NCI-H524 treated with DMSO at 0.1 percent for 48 hours (cell line): ENCODE measurements at regions not wholly inside any gene's neighbourhood (a gene's known extent, or its start where the extent isn't known, plus 50 kb on each side); places are given as distances from the start of the nearest gene placed in this dataset.

Source experiments
- DNase-seq: peaks from one replicate; lab custom pipeline; 2025; lab: John Stamatoyannopoulos, UW

- no peak for DNase-seq
Measured at GRCh38 chr2:239762106-239762505, 263.0 kb downstream of the NDUFA10 start.

DNA sequence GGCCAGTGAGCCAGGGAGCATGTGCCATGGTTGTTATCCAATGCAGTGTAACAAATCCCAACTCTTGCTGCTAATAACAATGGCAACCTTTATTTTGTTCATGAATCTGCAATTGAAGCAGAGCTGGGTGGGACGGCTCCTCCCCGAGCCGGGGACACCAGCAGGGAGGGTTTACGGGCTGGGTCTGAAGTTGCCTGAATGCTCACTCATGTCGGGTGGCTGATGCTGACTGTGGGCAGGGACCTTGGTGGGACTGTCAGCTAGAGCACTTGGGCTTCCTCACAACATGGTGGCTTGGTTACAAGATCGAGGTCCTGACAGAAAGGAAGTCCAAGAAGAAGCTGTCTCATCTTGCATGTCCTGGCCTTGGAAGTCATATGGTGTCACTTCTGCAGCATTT lies 264.5 kb downstream of the NDUFA10 start:
- DNase-seq, result no peak

DNA sequence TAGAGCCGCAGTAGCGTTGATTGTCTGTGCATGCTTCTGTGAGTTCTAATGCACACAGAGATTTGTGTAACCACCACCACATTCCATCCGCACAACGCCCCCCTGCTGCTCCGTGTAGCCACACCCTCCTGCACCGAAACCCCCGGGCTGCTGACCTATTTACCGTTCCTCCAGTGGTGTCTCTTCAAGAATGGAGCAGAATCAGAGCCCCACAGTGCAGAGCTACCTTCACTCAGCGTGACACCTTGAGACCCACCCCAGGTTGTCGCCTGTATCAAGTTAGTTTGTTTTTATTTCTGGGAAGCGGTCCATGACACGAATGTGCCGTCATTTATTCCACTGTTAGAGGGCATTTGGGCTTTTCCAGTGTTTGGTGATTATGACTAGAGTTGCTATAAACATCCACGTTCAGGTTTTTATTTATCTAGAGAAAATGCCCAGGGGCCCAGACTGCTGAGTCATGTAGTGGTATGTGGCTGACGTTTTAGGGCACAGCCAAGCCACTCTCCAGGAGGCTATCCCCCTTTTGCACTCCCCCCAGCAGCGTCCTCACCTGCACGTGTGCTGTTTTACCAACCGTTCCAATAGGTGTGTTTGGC lies 266.8 kb downstream of the NDUFA10 start:
- no peak for DNase-seq

DNA sequence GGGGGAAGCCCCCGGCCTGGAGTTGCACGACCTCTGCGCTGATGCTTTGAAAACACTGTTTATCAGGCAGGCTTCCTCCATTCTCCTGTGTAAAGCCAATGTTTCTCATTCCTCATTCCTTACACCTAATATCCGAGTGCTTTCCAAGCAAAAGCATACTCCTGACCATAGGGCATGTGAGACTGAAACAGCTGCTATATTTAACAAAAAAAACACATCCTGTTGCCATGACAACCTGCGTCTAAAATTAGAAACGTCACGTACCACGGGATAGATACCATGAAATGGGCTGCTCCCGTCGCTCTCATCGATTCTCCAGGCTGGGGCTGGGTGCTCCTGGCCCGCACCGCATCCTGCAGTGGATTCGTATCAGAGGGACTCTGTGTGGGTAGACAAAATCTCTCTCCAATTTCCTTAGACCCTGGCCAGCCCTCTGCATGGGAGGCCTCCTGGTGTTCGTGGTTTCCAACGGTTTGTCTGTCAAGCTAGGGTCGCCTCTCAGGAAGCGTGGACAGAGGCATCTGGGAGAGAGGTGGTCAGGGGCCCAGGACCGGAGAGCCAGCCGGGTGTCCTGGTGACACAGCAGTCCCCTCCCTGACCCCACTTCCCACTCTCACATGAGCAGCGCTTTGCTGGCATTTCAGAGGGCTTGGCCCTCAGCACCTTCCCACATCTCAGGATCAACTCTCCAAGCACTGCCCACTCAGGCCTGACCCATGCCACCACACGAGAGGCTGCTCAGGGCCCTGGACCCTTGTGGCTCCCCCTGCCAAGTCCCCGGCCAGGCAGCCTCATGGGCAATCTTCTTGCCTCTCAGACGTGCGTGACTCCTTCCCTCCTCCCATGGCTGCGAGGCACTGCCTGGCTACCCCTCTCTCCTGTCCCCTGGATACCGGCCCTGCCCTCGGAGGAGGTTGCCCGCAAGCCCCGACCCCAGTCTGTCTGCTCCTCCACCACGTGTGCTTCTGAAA lies 268.1 kb downstream of the NDUFA10 start:
- DNase-seq, result no peak

DNA sequence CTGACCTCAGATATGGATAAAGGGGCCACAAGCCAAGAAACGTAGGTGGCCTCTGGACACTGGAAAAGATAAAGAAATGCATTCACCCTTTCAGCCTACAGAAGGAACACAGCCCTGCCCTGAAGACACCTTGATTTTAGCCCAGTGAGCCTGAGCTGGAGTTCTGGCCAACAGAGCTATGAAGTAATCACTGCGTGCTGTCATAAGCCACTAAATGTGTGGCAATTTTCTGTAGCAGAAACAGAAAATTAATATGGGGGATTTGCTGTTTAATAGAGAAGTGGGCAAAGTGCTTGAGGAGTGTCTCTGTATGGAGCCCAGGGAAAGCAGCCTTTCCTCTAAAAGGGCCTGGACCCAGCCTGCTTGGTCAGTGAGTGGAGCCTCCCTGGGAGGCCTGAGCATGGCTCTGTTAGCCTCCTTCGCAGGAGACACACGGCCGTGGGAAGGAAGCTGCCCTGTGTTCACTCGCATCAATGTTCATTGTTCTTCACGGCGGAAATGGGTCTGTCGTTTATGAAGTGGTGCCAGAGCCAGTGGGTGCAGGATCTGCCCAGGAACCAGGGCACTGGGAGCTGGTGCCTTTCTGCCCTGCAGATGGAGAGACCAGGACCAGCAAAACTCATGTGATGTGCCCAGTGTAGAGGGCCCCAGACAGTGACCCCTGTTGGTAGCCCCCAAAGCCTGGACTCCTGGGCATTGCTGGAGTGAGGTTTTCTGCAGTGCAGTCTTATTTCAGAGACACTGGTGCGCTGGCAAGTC lies 268.9 kb downstream of the NDUFA10 start:
- no peak for DNase-seq

GRCh38 chr2:239753401-239753837 lies 271.7 kb downstream of the NDUFA10 start:
- DNase-seq, result no peak

DNA sequence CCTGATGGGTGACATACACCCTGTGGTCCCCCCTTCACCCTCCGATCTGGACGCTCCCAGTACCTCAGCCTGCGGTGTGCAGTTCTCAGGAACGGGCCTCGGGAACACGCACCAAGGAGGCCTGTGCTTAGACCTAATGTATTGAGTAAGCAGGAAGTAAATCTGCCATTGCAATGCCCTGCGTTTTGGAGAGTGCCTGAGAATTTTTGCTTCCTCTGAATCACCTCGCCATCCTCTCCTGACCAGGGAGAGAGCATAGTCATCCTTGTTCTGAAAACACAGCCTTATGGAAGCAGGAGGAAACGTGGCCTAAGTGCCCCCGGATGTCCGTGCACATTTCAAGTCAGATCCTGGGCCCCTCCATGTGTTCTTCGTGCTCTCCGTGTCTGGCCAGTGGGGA lies 272.2 kb downstream of the NDUFA10 start:
- DNase-seq, result no peak

GRCh38 chr2:239751679-239752355 lies 273.3 kb downstream of the NDUFA10 start:
- no peak for DNase-seq

DNA sequence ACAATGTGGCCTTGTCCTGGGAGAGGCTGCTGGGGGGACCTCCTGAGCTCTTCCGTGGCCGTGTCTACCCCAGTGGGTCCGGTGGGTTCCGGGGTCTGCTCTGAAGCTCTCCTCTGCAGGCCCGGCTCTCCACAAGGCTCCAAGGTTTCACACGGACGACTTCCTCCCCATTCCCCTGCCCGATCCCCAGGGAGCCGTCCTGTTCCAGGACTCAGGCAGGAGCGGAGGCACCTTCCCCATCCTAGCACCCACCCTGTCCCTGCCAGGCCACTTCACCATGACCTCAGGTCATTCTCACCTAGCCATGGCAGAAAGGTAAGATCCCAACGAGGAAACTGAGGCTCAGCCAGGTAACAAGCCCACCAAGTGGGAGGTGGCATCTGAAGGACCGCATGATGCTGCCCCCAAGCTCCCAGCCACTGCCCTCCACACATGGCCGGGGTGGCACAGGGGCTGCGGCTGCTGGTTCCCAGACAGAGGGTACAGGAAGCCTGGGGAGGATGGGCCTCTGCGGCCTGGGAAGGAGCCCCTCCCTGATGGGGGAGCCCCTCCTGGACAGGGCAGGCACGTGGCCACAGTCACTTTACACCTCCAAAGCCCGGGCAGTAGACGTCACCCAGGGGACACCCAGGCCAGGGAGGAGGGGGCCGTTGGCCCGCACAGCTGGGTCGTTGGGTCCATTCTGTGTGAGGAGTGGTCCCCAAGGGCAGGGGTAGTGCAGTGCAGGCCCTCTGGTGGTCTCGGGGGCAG lies 274.0 kb downstream of the NDUFA10 start:
- no peak for DNase-seq

DNA sequence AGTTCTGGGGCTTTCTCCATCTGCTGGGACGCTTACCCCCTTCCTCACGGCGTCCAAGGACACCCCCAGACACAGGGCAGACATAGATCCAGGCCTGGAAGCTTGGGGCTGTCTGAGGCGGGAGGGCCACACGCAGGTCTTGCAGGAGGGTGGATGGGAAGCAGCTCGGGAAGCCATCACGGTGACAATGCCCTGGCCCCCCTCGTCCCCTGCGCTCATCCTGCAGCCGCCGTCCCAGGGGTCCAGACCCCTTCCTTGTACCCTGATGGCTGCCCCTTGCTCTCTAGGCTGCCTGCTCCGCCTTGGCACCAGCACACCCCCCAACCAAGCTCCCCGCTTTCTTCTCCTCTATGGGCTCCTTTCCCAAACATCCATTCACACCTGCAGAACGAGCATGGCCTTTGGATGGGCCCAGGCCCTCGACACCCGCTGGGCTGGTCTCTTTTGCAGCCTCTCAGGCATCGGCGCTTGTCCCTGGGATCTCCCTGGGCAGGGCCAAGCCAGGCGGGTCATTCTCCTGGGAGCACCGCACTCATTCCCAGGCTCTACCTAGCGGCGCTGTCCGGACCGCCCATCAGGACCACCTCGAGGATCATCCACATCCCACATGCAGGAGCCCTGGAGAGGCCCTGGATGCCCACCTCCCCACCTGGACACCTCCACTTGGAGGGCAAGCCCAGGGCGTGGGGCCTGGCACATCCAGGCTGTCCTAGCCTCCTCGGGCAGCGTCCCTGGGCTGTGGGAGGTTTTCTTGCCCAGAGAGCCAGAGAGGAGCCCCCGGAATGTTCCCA lies 274.9 kb downstream of the NDUFA10 start:
- no peak for DNase-seq

DNA sequence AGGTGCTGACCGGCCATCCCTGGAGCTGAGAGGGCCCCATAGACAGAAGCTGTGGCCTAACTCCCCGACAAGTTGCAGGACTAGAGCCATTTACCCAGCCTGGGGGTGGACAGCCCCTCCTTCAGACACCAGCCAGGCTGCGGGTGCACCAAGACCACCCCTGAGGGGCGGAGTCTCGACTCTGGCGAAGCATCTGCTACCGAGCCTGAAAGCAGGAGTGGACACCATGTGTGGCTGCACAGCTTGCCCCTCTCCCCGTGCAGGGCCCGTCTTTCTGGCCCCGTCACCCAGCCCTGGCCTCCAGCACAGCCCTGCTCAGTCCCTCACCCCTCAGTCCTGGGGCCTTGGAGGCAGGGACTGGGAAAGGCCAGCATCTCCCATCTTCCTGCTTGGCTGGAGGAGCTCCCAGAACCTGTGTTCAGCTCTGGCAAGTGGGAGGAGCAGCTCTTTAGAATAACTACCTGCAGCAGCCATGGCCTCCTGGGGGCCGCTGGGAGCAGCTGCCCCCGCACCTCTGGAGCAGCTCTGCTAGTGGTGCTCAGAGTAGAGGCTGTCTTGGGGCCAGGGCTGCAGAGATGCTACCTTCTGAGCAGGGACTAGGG lies 275.8 kb downstream of the NDUFA10 start:
- no peak for DNase-seq

DNA sequence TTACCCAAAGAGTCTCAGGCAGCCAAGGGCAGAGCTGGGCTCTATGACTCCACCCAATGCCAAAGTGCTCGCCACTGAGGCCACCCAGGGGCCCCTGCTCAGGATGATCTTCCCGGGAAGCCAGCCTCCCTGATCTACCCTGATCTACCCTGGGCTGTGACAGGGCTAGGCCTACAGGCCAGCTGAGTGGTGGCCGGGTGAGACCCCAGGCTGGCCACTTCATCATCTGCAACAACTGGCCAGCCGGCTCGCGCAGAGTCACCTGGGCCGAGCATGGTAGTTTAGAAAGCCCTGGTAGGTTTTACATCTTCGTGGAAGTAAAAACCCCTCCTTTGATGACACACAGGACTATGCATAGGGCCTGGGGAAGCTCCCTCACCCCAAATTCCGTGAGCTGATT lies 276.3 kb downstream of the NDUFA10 start:
- no peak for DNase-seq

GRCh38 chr2:239747771-239748170 lies 277.4 kb downstream of the NDUFA10 start:
- no peak for DNase-seq

GRCh38 chr2:239747274-239747673 lies 277.9 kb downstream of the NDUFA10 start:
- no peak for DNase-seq

- DNase-seq, result no peak
Measured at GRCh38 chr2:239746559-239747246, 278.4 kb downstream of the NDUFA10 start.

- DNase-seq, result no peak
Measured at GRCh38 chr2:239745386-239746227, 279.5 kb downstream of the NDUFA10 start.

- DNase-seq, result no peak
Measured at GRCh38 chr2:239744706-239745340, 280.3 kb downstream of the NDUFA10 start.

GRCh38 chr2:239743206-239743605 lies 281.9 kb downstream of the NDUFA10 start:
- DNase-seq, result no peak
